Chondrocyte (in vitro differentiated cells): ENCODE measurements at regions not wholly inside any gene's neighbourhood (a gene's known extent, or its start where the extent isn't known, plus 50 kb on each side); places are given as distances from the start of the nearest gene placed in this dataset.
"Not testable (repeated sequence)": the region's sequence is repeated elsewhere in the genome, so short reads cannot be mapped to it uniquely, and the experiment has no call there.

Experiments used
- DNase-seq: peaks from one replicate; pipeline ENCODE4 v3.0.0; 2021; ENCODE audit warnings: mixed read lengths, low spot score
- H3K27ac Mint-ChIP-seq: one replicate; pipeline ENCODE4 v1.8.0; 2021; ENCODE audit warnings: mild to moderate bottlenecking, moderate library complexity, mixed read lengths; ENCODE audit not compliant: unreplicated experiment
- H3K27me3 Mint-ChIP-seq: 2 replicates; pipeline ENCODE4 v1.8.0; 2021; ENCODE audit warnings: low read depth, mixed read lengths
- H3K36me3 Mint-ChIP-seq: 2 replicates; pipeline ENCODE4 v1.8.0; 2021; ENCODE audit warnings: low read depth, mixed read lengths
- H3K4me1 Mint-ChIP-seq: 2 replicates; pipeline ENCODE4 v1.8.0; 2021; ENCODE audit warnings: low read depth, mild to moderate bottlenecking, mixed read lengths
- H3K4me3 Mint-ChIP-seq: one replicate; pipeline ENCODE4 v1.8.0; 2021; ENCODE audit warnings: mild to moderate bottlenecking, moderate library complexity, mixed read lengths; ENCODE audit not compliant: unreplicated experiment
- H3K9me3 Mint-ChIP-seq: 2 replicates; pipeline ENCODE4 v1.8.0; 2021; ENCODE audit warnings: low read depth, mixed read lengths
- TF ChIP-seq, protein P1 (sequence below): fragments of 200-600 bp; sonication (generic); IDR thresholded peaks from 2 replicates; pipeline ENCODE4 v1.5.0; 2021; ENCODE audit warnings: antibody characterized with exemption, mild to moderate bottlenecking, moderate library complexity

DNA sequence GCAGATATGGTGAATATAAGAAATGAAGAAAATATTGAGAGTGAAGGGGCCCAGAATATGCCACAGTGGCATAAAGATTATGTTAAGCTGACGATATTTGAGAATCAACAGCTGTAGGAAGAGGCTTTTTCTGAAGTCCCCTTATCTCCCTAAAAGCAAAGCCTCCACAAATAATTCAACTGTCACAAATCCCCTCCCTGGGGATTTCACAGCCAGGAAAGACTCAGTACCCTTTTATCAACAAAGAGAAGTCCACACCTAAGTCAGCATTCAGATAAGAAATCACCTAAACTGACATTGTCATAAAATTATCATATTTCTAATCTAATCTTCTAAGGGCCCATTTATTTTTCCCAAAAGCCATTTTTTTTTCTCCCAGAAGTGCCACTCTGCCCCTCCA, 284.9 kb upstream of the VWC2 start:
- no peaks in the 10 kb centered on the region for H3K4me1 Mint-ChIP-seq
- peaks cover under 1% of the 10 kb centered on the region for H3K27me3 Mint-ChIP-seq
- no peak overlapping the region for H3K4me3 Mint-ChIP-seq
- TF ChIP-seq, protein P1, sequence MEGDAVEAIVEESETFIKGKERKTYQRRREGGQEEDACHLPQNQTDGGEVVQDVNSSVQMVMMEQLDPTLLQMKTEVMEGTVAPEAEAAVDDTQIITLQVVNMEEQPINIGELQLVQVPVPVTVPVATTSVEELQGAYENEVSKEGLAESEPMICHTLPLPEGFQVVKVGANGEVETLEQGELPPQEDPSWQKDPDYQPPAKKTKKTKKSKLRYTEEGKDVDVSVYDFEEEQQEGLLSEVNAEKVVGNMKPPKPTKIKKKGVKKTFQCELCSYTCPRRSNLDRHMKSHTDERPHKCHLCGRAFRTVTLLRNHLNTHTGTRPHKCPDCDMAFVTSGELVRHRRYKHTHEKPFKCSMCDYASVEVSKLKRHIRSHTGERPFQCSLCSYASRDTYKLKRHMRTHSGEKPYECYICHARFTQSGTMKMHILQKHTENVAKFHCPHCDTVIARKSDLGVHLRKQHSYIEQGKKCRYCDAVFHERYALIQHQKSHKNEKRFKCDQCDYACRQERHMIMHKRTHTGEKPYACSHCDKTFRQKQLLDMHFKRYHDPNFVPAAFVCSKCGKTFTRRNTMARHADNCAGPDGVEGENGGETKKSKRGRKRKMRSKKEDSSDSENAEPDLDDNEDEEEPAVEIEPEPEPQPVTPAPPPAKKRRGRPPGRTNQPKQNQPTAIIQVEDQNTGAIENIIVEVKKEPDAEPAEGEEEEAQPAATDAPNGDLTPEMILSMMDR, result no peak
- no peaks in the 10 kb centered on the region for H3K36me3 Mint-ChIP-seq
- DNase-seq, result no peak
- H3K9me3 Mint-ChIP-seq, result no peaks in the 10 kb centered on the region
- no peak overlapping the region for H3K27ac Mint-ChIP-seq

DNA sequence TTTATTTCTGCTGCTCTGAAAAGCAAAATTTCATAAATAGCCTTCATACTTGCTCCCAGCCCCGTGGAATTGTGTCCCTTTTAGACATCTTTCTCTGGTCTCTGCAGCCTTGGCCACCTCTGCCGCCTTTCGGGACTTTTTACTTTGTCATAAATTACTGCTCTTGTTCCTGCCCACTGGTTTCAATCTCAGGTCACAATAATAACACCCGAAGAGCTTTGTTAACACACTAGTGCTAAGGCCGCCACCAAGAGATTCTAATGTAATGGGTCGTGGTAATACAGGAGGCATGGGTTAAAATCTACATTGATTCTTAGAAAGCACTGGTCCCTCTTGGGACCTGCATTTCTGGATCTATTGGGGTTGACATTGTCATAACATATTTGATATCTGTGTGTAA, 276.0 kb upstream of the VWC2 start:
- no peak overlapping the region for H3K27ac Mint-ChIP-seq
- H3K4me1 Mint-ChIP-seq, result no peaks in the 10 kb centered on the region
- H3K27me3 Mint-ChIP-seq, result peaks cover 2% of the 10 kb centered on the region
- H3K4me3 Mint-ChIP-seq, result no peak overlapping the region
- no peaks in the 10 kb centered on the region for H3K36me3 Mint-ChIP-seq
- TF ChIP-seq, protein P1, result no peak
- no peak for DNase-seq
- H3K9me3 Mint-ChIP-seq, result no peaks in the 10 kb centered on the region

DNA sequence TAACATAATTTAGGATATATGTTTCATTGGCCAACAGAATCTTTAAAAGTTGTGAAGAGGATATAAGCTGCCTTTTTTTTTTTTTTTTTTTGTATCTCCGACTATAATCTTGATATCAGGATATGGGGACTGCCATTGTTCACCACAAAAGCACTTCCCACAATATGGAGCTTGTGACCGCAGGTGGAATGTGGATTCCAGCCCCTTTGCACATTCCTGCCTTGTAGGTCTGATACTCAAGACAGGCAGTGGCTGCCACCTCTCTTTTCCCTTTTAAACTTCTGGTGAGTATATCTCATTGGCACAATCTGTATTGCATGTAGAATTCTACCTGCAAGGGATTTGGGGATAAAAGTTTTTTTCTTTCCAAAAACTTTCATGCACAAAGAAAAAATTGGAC, 272.7 kb upstream of the VWC2 start:
- TF ChIP-seq, protein P1, result no peak
- DNase-seq, result no peak
- no peaks in the 10 kb centered on the region for H3K9me3 Mint-ChIP-seq

DNA sequence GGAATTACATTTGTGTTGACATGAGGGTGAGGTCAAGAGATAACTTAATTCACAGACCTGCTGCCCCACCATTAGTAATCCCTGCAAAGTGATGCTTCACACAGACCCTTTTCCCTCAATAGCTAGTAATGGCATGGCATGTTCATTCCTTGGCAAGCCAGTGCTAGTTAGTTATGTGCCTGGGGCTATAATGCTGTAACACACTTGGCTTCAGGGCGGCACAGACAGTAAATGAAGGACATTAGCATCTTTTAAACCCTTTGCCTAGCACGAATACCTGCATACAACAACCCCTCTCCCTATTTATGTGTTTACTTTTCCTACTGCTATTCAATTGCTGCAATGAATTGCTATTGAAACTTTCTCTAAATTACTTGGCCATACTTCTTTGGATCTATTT, 266.2 kb upstream of the VWC2 start:
- H3K27me3 Mint-ChIP-seq, H3K4me1 Mint-ChIP-seq, H3K27ac Mint-ChIP-seq, DNase-seq, H3K4me3 Mint-ChIP-seq, H3K9me3 Mint-ChIP-seq, H3K36me3 Mint-ChIP-seq: not testable (repeated sequence)

More for the DNA sequence above, 272.7 kb upstream of the VWC2 start:
- no peaks in the 10 kb centered on the region for H3K36me3 Mint-ChIP-seq
- H3K4me1 Mint-ChIP-seq, result no peaks in the 10 kb centered on the region
- H3K27ac Mint-ChIP-seq, result no peak overlapping the region
- no peak overlapping the region for H3K4me3 Mint-ChIP-seq
- no peaks in the 10 kb centered on the region for H3K27me3 Mint-ChIP-seq

DNA sequence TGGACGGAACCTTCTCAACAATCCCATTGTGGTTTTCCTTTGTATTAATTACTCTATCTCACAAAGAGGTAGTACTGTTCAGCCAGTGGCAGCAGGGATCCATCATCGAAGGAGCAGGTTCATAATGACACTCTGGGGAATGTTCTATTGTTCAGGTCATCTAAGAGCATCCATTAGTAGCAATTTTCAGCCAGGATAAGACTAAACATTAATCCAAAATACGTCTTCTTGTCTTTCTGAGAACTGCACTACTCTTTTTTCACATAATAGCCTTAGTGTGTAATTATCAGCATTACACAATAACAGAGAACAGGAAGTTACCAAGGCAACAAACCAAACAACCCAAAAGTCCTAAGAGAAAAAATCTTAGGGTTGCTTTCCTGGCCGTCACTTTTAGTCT, 259.5 kb upstream of the VWC2 start:
- no peaks in the 10 kb centered on the region for H3K27me3 Mint-ChIP-seq
- H3K4me1 Mint-ChIP-seq, result no peaks in the 10 kb centered on the region
- TF ChIP-seq, protein P1, result no peak
- no peak for DNase-seq
- no peak overlapping the region for H3K4me3 Mint-ChIP-seq
- no peak overlapping the region for H3K27ac Mint-ChIP-seq
- no peaks in the 10 kb centered on the region for H3K9me3 Mint-ChIP-seq
- no peaks in the 10 kb centered on the region for H3K36me3 Mint-ChIP-seq

DNA sequence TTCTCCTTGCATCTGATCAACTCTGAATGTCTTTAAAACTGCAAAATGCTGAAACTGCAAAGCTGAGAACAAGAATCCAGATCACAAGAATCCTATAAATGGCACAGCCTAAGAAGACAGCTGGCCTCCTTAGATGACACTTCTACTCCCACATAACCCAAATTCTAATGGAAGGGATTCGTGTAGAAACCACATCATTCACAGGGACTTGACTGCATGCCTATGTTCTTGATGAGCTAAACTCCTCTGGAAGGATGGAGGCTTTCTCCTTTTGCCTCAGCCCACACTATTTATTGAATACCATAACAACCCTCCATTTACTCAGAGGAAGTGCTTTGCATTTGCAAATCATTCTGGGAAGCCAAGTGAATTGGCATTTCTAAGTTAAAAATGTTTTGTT, 252.5 kb upstream of the VWC2 start:
- H3K36me3 Mint-ChIP-seq, result no peaks in the 10 kb centered on the region
- DNase-seq, result no peak
- TF ChIP-seq, protein P1, result no peak
- no peak overlapping the region for H3K4me3 Mint-ChIP-seq
- no peaks in the 10 kb centered on the region for H3K27me3 Mint-ChIP-seq
- H3K4me1 Mint-ChIP-seq, result no peaks in the 10 kb centered on the region
- no peaks in the 10 kb centered on the region for H3K9me3 Mint-ChIP-seq
- H3K27ac Mint-ChIP-seq, result no peak overlapping the region
